Cardiac muscle cell (in vitro differentiated cells and primary cell): ENCODE measurements at regions not wholly inside any gene's neighbourhood (a gene's known extent, or its start where the extent isn't known, plus 50 kb on each side); places are given as distances from the start of the nearest gene placed in this dataset.

Source experiments
- DNase-seq, 2 donors: peaks; one replicate each; pipeline versions ENCODE4 v3.0.0 to v3.0.0-alpha.2; 2010 to 2017; ENCODE audit warnings: low read depth in 1 of 2, low spot score in 1 of 2
- H3K27ac ChIP-seq: fragments of 200-600 bp; sonication (generic); 2 replicates; pipeline ENCODE4 v1.5.1; 2016
- H3K27me3 ChIP-seq: fragments of 200-600 bp; sonication (generic); 2 replicates; pipeline ENCODE4 v1.6.0; 2016; ENCODE audit warnings: control low read depth
- H3K36me3 ChIP-seq: fragments of 200-600 bp; sonication (generic); 2 replicates; pipeline ENCODE4 v1.5.1; 2016; ENCODE audit warnings: control low read depth
- H3K4me1 ChIP-seq: fragments of 200-600 bp; sonication (generic); 2 replicates; pipeline ENCODE4 v1.8.1; 2017; ENCODE audit warnings: low read depth, mild to moderate bottlenecking, mixed run types
- H3K4me3 ChIP-seq: fragments of 200-600 bp; sonication (generic); 2 replicates; pipeline ENCODE4 v1.5.1; 2016; ENCODE audit warnings: mild to moderate bottlenecking
- H3K9me3 ChIP-seq: fragments of 200-600 bp; sonication (generic); 2 replicates; pipeline ENCODE4 v1.5.1; 2017; ENCODE audit warnings: low read depth, mild to moderate bottlenecking, control low read depth
- CTCF ChIP-seq: IDR thresholded peaks from 2 replicates; pipeline ENCODE4 v1.5.1; 2012; ENCODE audit warnings: low read depth, mild to moderate bottlenecking, low read length

GRCh38 chr1:4984841-4985240, 330.4 kb downstream of the AJAP1 start:
- H3K27me3 ChIP-seq = no peaks in the 10 kb centered on the region
- DNase-seq = no peak
- H3K4me3 ChIP-seq = no peak overlapping the region
- H3K9me3 ChIP-seq = no peaks in the 10 kb centered on the region
- no peaks in the 10 kb centered on the region for H3K36me3 ChIP-seq
- no peak for TF ChIP-seq CTCF
- no peaks in the 10 kb centered on the region for H3K4me1 ChIP-seq
- no peak overlapping the region for H3K27ac ChIP-seq

GRCh38 chr1:4980211-4980610, 325.8 kb downstream of the AJAP1 start:
- H3K27me3 ChIP-seq = no peaks in the 10 kb centered on the region
- H3K9me3 ChIP-seq = no peaks in the 10 kb centered on the region
- DNase-seq = no peak
- no peak overlapping the region for H3K4me3 ChIP-seq
- H3K36me3 ChIP-seq = no peaks in the 10 kb centered on the region
- no peak overlapping the region for H3K27ac ChIP-seq
- H3K4me1 ChIP-seq = no peaks in the 10 kb centered on the region
- TF ChIP-seq CTCF = no peak

GRCh38 chr1:4978660-4979390, 324.4 kb downstream of the AJAP1 start:
- no peak for TF ChIP-seq CTCF
- Histone ChIP-seq H3K36me3 (no peaks in the 10 kb centered on the region), H3K27ac (no peak overlapping the region), H3K27me3 (no peaks in the 10 kb centered on the region), H3K4me3 (no peak overlapping the region), H3K9me3 (no peaks in the 10 kb centered on the region), H3K4me1 (no peaks in the 10 kb centered on the region)
- DNase-seq = no peak

- Histone ChIP-seq H3K27ac (no peak overlapping the region), H3K27me3 (no peaks in the 10 kb centered on the region), H3K4me3 (no peak overlapping the region), H3K36me3 (no peaks in the 10 kb centered on the region), H3K9me3 (no peaks in the 10 kb centered on the region), H3K4me1 (no peaks in the 10 kb centered on the region)
- DNase-seq = peak in 1 of 2 donors; percentile 4
- no peak for TF ChIP-seq CTCF
Observed at GRCh38 chr1:4977701-4978100, 323.3 kb downstream of the AJAP1 start.

GRCh38 chr1:4976859-4977440, 322.5 kb downstream of the AJAP1 start:
- no peak overlapping the region for H3K4me3 ChIP-seq
- no peak for TF ChIP-seq CTCF
- DNase-seq = no peak
- H3K27ac ChIP-seq = no peak overlapping the region
- H3K36me3 ChIP-seq = no peaks in the 10 kb centered on the region
- no peaks in the 10 kb centered on the region for H3K4me1 ChIP-seq
- H3K9me3 ChIP-seq = no peaks in the 10 kb centered on the region
- no peaks in the 10 kb centered on the region for H3K27me3 ChIP-seq
